ENCODE measurements at regions not wholly inside any gene's neighbourhood (a gene's known extent, or its start where the extent isn't known, plus 50 kb on each side); places are given as distances from the start of the nearest gene placed in this dataset.

GRCh38 chr1:222413436-222413835 lies 134.5 kb downstream of the HHIPL2 start:
- TF ChIP-seq CTCF (IDR thresholded peaks at IDR 0.05) (no peak), POLR2A (IDR thresholded peaks at IDR 0.05) (no peak), POLR2AphosphoS5 (IDR thresholded peaks at IDR 0.05) (no peak)
